Renal pelvis (tissue), 1 donor: ENCODE measurements at regions not wholly inside any gene's neighbourhood (a gene's known extent, or its start where the extent isn't known, plus 50 kb on each side); places are given as distances from the start of the nearest gene placed in this dataset.

Experiments used
- DNase-seq: peaks from one replicate; pipeline ENCODE4 v3.0.0-alpha.2; 2013

- no peak for DNase-seq
These were observed 54.6 kb upstream of the PARM1 start for GRCh38 chr4:74878323-74878722.

DNA sequence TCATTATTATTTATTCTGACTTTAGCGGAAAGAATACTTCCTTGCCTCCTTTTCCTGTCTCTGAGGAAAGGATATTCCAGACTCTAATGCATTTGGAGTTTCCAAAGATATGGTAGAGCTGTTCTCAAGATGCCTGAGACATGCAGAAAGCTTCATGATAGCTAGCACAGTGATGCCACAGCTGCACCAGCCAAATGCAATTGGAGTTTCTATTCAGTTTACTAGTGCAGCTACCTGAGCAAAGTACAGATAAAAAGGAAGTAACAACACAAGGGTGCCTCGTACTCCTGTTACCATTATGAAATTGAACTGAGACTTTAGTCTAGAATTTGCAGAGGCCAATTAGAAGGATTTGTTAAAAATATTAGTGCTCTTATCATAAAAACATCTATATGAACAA lies 57.5 kb upstream of the PARM1 start:
- DNase-seq: no peak

DNA sequence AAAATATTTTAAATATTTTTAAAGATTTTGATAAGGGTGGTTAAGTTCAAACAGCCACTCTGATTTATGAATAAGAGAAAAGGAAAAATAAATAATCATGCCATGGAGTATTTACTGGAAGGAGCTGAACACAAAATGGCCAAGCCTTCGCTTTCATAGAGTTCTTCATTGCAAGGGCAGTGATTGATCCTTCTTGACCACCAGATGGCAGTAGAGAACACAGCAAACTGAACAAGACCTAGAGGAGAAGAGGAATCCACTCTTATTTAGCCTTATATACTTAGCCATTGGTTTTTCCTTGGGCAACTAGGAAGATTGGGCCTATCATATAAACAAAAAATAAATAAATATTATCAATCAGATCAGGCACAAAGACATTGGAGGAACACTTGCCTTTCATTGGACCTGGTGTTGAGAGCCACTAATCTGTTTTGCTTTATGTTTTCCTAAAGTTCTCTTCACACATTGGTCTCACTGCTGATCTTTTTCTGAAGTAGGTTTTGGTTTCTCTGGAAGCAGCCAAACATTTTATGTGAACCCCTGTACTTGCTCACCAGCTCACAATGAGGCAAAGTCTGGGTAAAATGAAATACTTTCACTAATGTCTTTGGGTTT lies 58.1 kb upstream of the PARM1 start:
- DNase-seq: peak; percentile 89

DNA sequence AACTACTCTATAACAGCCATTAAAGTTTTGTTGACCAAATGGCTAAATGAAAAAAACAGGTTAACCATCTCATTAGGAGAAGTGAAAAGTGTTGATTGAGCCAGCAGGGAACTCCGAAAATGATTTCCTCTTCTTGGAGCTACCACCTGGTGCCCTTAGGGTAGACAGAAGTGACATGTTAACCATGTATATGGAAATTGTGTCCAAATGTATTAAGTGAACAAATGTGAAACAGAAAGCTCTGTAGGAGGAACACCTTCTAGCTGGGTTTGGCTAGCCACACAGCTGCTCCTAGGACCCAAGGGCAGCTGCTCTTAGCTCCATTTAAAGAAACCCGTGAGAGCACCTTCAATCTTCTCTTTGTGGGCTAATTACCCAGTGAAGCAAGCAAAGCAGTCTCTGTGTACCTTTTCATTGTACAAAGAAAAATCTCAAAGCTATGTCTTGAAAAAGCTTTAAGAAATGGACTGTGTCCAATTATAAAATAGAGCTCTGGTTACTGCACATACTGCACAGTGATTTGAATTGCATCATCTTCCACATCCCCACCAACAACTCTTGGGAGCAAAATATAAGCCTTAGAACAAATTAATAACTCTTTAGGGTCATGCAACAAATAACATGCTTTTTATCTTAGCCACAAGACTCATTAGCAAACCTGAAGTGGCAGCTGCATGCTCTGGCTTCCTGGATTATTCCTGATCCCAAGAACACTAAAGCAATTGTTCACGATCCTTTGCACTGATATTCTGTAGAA lies 59.2 kb upstream of the PARM1 start:
- no peak for DNase-seq

DNA sequence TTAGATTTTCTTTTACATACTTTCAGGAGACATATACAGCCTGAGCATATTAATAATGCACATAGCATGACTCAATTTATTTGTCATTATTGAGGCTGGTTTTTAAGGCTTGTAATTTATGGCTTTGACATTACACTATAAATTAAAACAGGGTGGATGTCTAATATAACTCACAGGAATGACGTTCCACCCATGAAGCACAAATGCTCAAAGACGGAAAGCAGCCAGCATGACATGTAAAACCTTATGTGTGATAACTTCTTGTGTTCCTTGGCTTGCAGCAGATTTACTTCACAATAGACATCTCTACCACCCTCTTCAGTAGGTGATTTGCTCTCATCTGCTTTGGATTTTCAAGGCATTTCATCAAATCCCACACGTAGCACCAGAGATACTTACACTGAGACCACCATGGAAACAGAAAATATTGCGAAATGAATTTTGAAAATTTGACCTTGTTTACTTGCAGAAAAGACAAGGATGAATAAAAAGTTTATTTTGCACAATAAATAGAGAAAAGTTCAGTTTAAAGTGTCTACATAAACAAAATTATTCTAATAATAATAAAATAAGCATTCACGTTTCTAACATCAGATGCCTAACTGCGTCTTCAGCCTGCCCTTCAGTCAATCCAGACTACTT lies 64.7 kb upstream of the BTC start:
- no peak for DNase-seq

GRCh38 chr4:74855879-74856278 lies 61.6 kb upstream of the BTC start:
- no peak for DNase-seq

DNA sequence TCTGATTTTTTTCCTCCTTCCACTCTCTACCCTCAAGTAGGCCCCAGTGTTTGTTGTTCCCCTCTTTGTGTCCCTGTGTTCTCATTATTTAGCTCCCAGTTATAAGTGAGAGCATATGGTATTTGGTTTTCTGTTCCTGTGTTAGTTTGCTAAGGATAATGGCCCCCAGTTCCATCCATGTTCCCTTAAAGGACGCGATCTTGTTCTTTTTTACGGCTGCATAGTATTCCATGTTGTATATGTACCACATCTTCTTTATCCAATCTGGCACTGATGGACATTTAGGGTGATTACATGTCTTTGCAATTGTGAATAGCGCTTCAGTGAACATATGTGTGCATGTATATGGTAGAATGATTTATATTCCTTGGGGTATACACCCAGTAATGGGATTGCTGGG lies 54.5 kb upstream of the BTC start:
- DNase-seq: no peak

GRCh38 chr4:74845834-74846233 lies 51.5 kb upstream of the BTC start:
- no peak for DNase-seq
